Psoas muscle (tissue), 7 donors: ENCODE measurements at regions not wholly inside any gene's neighbourhood (a gene's known extent, or its start where the extent isn't known, plus 50 kb on each side); places are given as distances from the start of the nearest gene placed in this dataset.
"Not testable (repeated sequence)": the region's sequence is repeated elsewhere in the genome, so short reads cannot be mapped to it uniquely, and the experiment has no call there.

Source experiments
- ATAC-seq, 4 donors: fragments of 200-7000 bp; cut with Tn5 transposase; one replicate each; pipeline ENCODE4 v1.9.1; 2020; ENCODE audit warnings: moderate library complexity in 3 of 4, mild to moderate bottlenecking in 2 of 4
- DNase-seq, 2 donors: peaks; one replicate each; pipeline ENCODE4 v3.0.0-alpha.2; 2020
- H3K27ac ChIP-seq: fragments of 200-600 bp; one replicate; pipeline ENCODE4 v1.8.0; 2022
- H3K27me3 ChIP-seq, 3 donors: fragments of 200-600 bp in 1 of 3; one replicate each; pipeline versions ENCODE4 v1.6.1 to v1.8.0; 2013 to 2022; ENCODE audit warnings: low read length in 2 of 3, mild to moderate bottlenecking in 2 of 3, moderate library complexity in 1 of 3; ENCODE audit not compliant: insufficient read depth in 3 of 3
- H3K36me3 ChIP-seq, 2 donors: fragments of 200-600 bp in 1 of 2; one replicate each; pipeline versions ENCODE4 v1.6.1 to v1.8.0; 2013 to 2022; ENCODE audit warnings: low read depth in 1 of 2, mild to moderate bottlenecking in 1 of 2, moderate library complexity in 1 of 2; ENCODE audit not compliant: insufficient read depth in 1 of 2
- H3K4me1 ChIP-seq: fragments of 200-600 bp; one replicate; pipeline ENCODE4 v1.8.0; 2022
- H3K4me3 ChIP-seq: fragments of 200-600 bp; one replicate; pipeline ENCODE4 v1.8.0; 2022; ENCODE audit warnings: mild to moderate bottlenecking
- H3K9me3 ChIP-seq: fragments of 200-600 bp; one replicate; pipeline ENCODE4 v1.8.0; 2022
- WGBS, 3 donors: extraction: QIAGEN DNeasy Blood & Tissue Kit; methylation state at CpG; one replicate each; pipeline versions ENCODE4 v1.1.6 to v1.1.7; 2013; 5-methylcytosine and 5-hydroxymethylcytosine counted together
- intact Hi-C, 2 donors: fragments of 100-400 bp; cut with DNase I; formaldehyde crosslinking; loops; one replicate each; pipeline versions ENCODE4 v1.11.0 to v1.14.2; 2022
- donor health status: healthy with polysubstance abuse.
- donor health status: DM: no; HTN: no; CAD: no; lungs with moderate emphysema.
- donor health status: Bipolar disorder and iron deficiency.
- donor health status: healthy.
- donor health status: DM: yes; HTN: yes; CAD: no.
- donor health status: DM: no; HTN: no; CAD: no.
- donor health status: DM: yes; HTN: yes; CAD: no.

DNA sequence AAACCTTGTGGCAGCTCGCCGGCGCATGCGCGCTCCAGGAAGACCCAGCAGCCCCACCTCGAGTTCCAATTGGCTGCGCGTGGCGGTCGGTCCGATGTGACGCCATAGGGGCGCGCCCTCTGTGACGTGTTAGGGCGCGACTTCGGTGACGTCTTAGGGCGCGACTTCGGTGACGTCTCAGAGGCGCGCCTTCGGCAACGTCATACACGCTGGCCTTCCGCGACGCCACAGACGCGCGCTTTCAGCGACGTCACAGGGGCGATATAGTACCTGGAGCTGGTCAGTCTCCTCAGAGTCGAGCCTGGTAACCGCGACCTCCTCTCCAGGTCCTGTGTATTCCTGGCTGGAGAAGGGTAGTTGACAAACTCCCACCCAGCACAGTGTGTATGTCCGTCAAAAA is 304.4 kb upstream of the ZNF722 start:
- H3K4me1 ChIP-seq, intact Hi-C loops, H3K27ac ChIP-seq, DNase-seq, ATAC-seq, H3K9me3 ChIP-seq, H3K4me3 ChIP-seq, H3K36me3 ChIP-seq, H3K27me3 ChIP-seq: not testable (repeated sequence)
- WGBS, 3 donors, result 49 to 70% (median 55%) methylated on average over 17 to 21 of the region's 41 CpGs
